Mesendoderm (in vitro differentiated cells): ENCODE measurements at regions not wholly inside any gene's neighbourhood (a gene's known extent, or its start where the extent isn't known, plus 50 kb on each side); places are given as distances from the start of the nearest gene placed in this dataset.
A peak's percentile ranks its signal among the peaks of the same experiment; 100 is the strongest.
"Not testable (repeated sequence)": the region's sequence is repeated elsewhere in the genome, so short reads cannot be mapped to it uniquely, and the experiment has no call there.

ENCODE experiments used
- DNase-seq: peaks from one replicate; pipeline ENCODE4 v3.0.0; 2013
- H2AK5ac ChIP-seq: 2 replicates; pipeline ENCODE4 v1.6.1; 2013; ENCODE audit warnings: low read length, inconsistent platforms
- H2BK120ac ChIP-seq: 2 replicates; pipeline ENCODE4 v1.6.1; 2013; ENCODE audit warnings: low read depth, mild to moderate bottlenecking, low read length, moderate library complexity, mixed read lengths
- H2BK15ac ChIP-seq: replicated peaks from 2 replicates; pipeline ENCODE4 v1.6.1; 2013; ENCODE audit warnings: low read depth, mild to moderate bottlenecking, moderate library complexity
- H2BK5ac ChIP-seq: 2 replicates; pipeline ENCODE4 v1.6.1; 2013; ENCODE audit warnings: low read length, inconsistent platforms
- H3K18ac ChIP-seq: 2 replicates; pipeline ENCODE4 v1.6.1; 2013; ENCODE audit warnings: mild to moderate bottlenecking, low read length, mixed read lengths
- H3K23ac ChIP-seq: one replicate; pipeline ENCODE4 v1.6.1; 2013; ENCODE audit warnings: low read length
- H3K27ac ChIP-seq: 2 replicates; pipeline ENCODE4 v1.5.1; 2013; ENCODE audit warnings: low read depth, mild to moderate bottlenecking, inconsistent platforms, low read length, moderate library complexity
- H3K27me3 ChIP-seq: 2 replicates; pipeline ENCODE4 v1.6.1; 2013; ENCODE audit warnings: low read length, control low read depth, mild to moderate bottlenecking, inconsistent platforms; ENCODE audit not compliant: insufficient read depth, poor library complexity
- H3K36me3 ChIP-seq: 2 replicates; pipeline ENCODE4 v1.6.1; 2013; ENCODE audit warnings: low read length, inconsistent platforms; ENCODE audit not compliant: control insufficient read depth, insufficient read depth
- H3K4ac ChIP-seq: one replicate; pipeline ENCODE4 v1.6.1; 2013; ENCODE audit warnings: low read depth, mild to moderate bottlenecking, low read length, moderate library complexity
- H3K4me1 ChIP-seq: 2 replicates; pipeline ENCODE4 v1.6.1; 2013; ENCODE audit warnings: low read depth, low read length, inconsistent platforms; ENCODE audit not compliant: control insufficient read depth
- H3K4me2 ChIP-seq: 2 replicates; pipeline ENCODE4 v1.6.1; 2013; ENCODE audit warnings: low read length
- H3K4me3 ChIP-seq: 2 replicates; pipeline ENCODE4 v1.5.1; 2013; ENCODE audit warnings: mild to moderate bottlenecking, low read length
- H3K56ac ChIP-seq: one replicate; pipeline ENCODE4 v1.6.1; 2013; ENCODE audit warnings: low read length
- H3K79me1 ChIP-seq: 2 replicates; pipeline ENCODE4 v1.6.1; 2013; ENCODE audit warnings: low read length, inconsistent platforms
- H3K79me2 ChIP-seq: 2 replicates; pipeline ENCODE4 v1.6.1; 2013; ENCODE audit warnings: mild to moderate bottlenecking, low read length; ENCODE audit not compliant: control insufficient read depth, insufficient read depth
- H3K9ac ChIP-seq: 2 replicates; pipeline ENCODE4 v1.6.1; 2013; ENCODE audit warnings: low read length, inconsistent platforms
- H4K5ac ChIP-seq: one replicate; pipeline ENCODE4 v1.6.1; 2013; ENCODE audit warnings: low read length
- H4K8ac ChIP-seq: one replicate; pipeline ENCODE4 v1.6.1; 2013; ENCODE audit warnings: low read depth, mild to moderate bottlenecking, control low read depth, low read length, moderate library complexity
- WGBS: extraction: QIAGEN DNeasy Blood & Tissue Kit; methylation state at CpG from one replicate; pipeline ENCODE4 v1.1.7; 2013; ENCODE audit warnings: low lambda C conversion rate, missing lambda C conversion rate; ENCODE audit not compliant: insufficient coverage; ENCODE audit errors: extremely low coverage; 5-methylcytosine and 5-hydroxymethylcytosine counted together

GRCh38 chr1:165092542-165093162, 263.9 kb downstream of the LMX1A start:
- not testable (repeated sequence) for H4K5ac ChIP-seq, H2AK5ac ChIP-seq, H3K4ac ChIP-seq, H3K4me3 ChIP-seq, H3K18ac ChIP-seq, H3K27me3 ChIP-seq, H2BK120ac ChIP-seq, H3K23ac ChIP-seq, H3K56ac ChIP-seq, H4K8ac ChIP-seq, H3K79me2 ChIP-seq, H3K4me2 ChIP-seq, H3K79me1 ChIP-seq, H3K36me3 ChIP-seq, H3K4me1 ChIP-seq, H2BK5ac ChIP-seq, H2BK15ac ChIP-seq, H3K9ac ChIP-seq
- no CpG with 5 or more reads among the region's 7 CpGs for WGBS
- H3K27ac ChIP-seq, result peak overlapping the region; percentile 43
- DNase-seq, result peak; percentile 35

DNA sequence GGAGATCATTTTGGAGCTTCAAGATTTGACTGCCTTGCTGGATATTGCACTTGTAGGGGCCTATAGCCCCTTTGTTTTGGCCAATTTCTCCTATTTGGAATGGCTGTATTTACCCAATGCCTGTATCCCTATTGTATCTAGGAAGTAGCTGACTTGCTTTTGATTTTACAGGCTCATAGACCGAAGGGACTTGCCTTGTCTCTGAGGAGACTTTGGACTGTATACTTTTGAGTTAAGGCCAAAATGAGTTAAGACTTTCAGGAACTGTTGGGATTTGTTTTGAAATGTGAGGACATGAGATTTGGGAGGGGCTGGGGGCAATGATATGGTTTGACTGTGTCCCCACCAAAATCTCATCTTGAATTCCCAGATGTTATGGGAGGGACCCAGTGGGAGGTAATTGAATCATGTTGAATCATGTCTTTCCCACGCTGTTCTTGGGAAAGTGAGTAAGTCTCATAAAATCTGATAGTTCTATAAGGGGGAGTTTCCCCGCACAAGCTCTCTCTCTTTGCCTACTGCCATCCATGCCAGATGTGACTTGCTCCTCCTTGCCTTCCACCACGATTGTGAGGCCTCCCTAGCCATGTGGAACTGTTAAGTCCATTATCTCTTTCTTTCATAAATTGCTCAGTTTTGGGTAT, 276.1 kb downstream of the LMX1A start:
- WGBS, result no CpG with 5 or more reads among the region's 4 CpGs
- no peak overlapping the region for H2AK5ac ChIP-seq
- no peak overlapping the region for H3K18ac ChIP-seq
- H3K79me2 ChIP-seq, result no peaks in the 10 kb centered on the region
- H3K36me3 ChIP-seq, result no peaks in the 10 kb centered on the region
- DNase-seq, result no peak
- no peaks in the 10 kb centered on the region for H3K4me1 ChIP-seq
- H2BK120ac ChIP-seq, result no peak overlapping the region
- H3K56ac ChIP-seq, result no peak overlapping the region
- H3K27me3 ChIP-seq, result no peaks in the 10 kb centered on the region
- no peak overlapping the region for H2BK5ac ChIP-seq
- H2BK15ac ChIP-seq, result no peak overlapping the region
- no peak overlapping the region for H4K5ac ChIP-seq
- no peaks in the 10 kb centered on the region for H3K79me1 ChIP-seq
- H3K4ac ChIP-seq, result no peak overlapping the region
- no peak overlapping the region for H3K27ac ChIP-seq
- H3K4me2 ChIP-seq, result no peak overlapping the region
- H3K4me3 ChIP-seq, result no peak overlapping the region
- no peak overlapping the region for H3K23ac ChIP-seq
- no peak overlapping the region for H4K8ac ChIP-seq
- H3K9ac ChIP-seq, result no peak overlapping the region

GRCh38 chr1:165078391-165078790, 278.1 kb downstream of the LMX1A start:
- Histone ChIP-seq H3K36me3 (no peaks in the 10 kb centered on the region), H3K4ac (no peak overlapping the region), H3K79me2 (no peaks in the 10 kb centered on the region), H3K23ac (no peak overlapping the region), H3K9ac (no peak overlapping the region), H3K4me2 (no peak overlapping the region), H3K4me3 (no peak overlapping the region), H3K18ac (no peak overlapping the region), H2AK5ac (no peak overlapping the region), H3K27me3 (no peaks in the 10 kb centered on the region), H3K27ac (no peak overlapping the region), H2BK5ac (no peak overlapping the region), H2BK15ac (no peak overlapping the region), H2BK120ac (no peak overlapping the region), H3K79me1 (no peaks in the 10 kb centered on the region), H3K4me1 (no peaks in the 10 kb centered on the region), H4K8ac (no peak overlapping the region), H4K5ac (no peak overlapping the region), H3K56ac (no peak overlapping the region)
- DNase-seq, result no peak

DNA sequence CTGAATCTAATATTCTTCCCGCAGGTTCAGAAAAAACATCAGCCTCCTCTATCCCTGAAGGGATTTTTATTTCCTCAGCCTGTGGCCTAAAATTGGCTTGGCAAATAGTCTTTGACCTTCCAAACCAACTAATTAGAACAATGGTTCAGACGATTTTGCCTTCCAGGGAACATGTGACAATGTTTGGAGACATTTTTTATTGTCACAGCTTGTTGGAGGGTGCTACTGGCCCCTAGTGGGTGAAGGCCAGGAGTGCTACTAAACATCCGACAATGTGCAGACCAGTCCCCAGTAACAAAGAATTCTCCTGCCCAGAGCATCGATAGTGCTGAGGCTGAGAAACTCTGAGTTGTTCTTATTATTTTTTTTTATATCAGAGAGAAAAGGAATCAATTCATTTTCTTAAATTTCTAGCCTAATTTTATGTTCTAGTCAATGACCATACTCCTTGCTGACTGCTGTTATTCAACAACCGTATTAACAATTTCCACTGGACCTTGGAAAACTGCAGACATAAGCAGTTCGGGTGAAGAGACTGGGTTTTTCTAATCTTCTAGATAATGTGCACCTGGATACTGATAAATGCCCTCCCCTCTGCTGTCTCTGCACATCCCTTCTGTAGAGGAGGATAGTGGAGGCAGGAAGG, 280.7 kb downstream of the LMX1A start:
- Histone ChIP-seq H4K5ac (no peak overlapping the region), H3K18ac (no peak overlapping the region), H2BK120ac (no peak overlapping the region), H3K36me3 (no peaks in the 10 kb centered on the region), H3K79me1 (no peaks in the 10 kb centered on the region), H3K27me3 (no peaks in the 10 kb centered on the region), H3K23ac (no peak overlapping the region), H2BK5ac (no peak overlapping the region), H3K56ac (no peak overlapping the region), H2BK15ac (no peak overlapping the region), H3K4ac (no peak overlapping the region), H3K79me2 (no peaks in the 10 kb centered on the region), H3K4me3 (no peak overlapping the region), H3K9ac (no peak overlapping the region), H3K4me1 (no peaks in the 10 kb centered on the region), H3K4me2 (no peak overlapping the region), H3K27ac (no peak overlapping the region), H4K8ac (no peak overlapping the region), H2AK5ac (no peak overlapping the region)
- no CpG with 5 or more reads among the region's 6 CpGs for WGBS
- peak; percentile 68 for DNase-seq

DNA sequence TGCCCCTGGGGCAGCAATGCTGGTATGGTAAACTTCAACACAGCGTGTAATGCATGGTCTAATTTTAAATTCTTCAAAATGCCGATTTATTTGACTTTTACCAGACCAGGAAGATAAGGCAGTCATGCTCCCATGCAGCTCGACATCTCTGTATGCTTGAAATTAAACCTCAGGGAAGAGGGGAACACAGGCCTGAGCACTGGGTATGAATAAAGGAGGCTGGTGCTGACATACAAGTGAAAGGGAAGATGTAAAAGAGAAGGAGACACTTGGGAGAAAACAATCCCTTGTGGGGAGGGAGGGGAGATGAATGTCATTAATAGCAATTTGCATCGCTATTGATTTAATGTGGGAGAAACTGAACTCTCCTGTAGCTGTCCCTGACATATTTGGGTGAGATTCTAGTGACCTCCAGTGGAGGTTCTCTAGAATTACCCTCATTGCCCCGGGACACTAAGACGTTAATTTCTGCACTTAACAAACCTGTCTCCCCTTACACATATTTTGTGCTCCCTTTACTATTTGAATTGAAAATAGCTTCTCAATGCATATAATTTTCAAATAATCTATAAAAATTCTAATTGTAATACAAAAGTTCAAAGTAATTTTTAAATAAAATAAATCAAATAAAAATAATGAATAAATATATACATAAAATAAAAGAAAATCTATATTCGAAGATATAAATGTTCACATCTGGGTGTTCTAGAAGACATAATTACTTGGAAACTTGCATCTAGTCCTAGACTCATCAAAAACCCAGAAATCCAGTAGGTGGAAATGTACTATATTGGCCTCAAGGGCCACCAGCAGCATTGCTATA, 283.1 kb downstream of the LMX1A start:
- Histone ChIP-seq H3K18ac (no peak overlapping the region), H3K27me3 (no peaks in the 10 kb centered on the region), H4K5ac (no peak overlapping the region), H3K4me1 (no peaks in the 10 kb centered on the region), H3K27ac (no peak overlapping the region), H3K56ac (no peak overlapping the region), H3K79me1 (no peaks in the 10 kb centered on the region), H3K4me3 (no peak overlapping the region), H3K9ac (no peak overlapping the region), H2BK15ac (no peak overlapping the region), H3K4me2 (no peak overlapping the region), H2BK120ac (no peak overlapping the region), H2BK5ac (no peak overlapping the region), H3K23ac (no peak overlapping the region), H3K36me3 (no peaks in the 10 kb centered on the region), H3K79me2 (no peaks in the 10 kb centered on the region), H3K4ac (no peak overlapping the region), H4K8ac (no peak overlapping the region), H2AK5ac (no peak overlapping the region)
- WGBS, result no CpG with 5 or more reads among the region's 7 CpGs
- peak; percentile 72 for DNase-seq
